ENCODE measurements at regions not wholly inside any gene's neighbourhood (a gene's known extent, or its start where the extent isn't known, plus 50 kb on each side); places are given as distances from the start of the nearest gene placed in this dataset.
A peak's percentile ranks its signal among the peaks of the same experiment; 100 is the strongest.

DNA sequence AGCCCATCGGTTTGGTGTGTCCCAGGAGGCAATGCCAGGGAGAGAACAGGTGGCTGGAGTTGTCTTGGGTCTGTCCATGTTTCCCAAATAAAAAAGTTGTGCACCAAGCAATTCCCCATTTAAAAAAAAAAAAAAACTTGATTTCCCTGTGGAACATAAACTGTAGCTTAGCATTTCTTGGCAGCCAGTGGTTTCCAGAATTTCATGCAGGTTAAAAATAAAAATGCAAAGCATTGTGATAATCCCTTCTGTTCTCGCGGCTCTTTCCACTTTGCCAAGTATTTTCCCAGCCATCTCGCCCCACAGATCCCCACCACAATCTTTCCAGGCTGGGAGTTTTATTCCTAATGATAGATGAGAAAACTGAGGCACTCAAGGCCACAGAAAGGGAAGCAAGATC is 51.4 kb upstream of the MSX1 start:
- TF ChIP-seq CTCF (IDR thresholded peaks at IDR 0.05; ENCODE audit: low read depth, low read length), result no peak
- DNase-seq (ENCODE audit: extremely low read depth, low read depth), result no peak

- no peak for DNase-seq (ENCODE audit: extremely low read depth, low read depth)
Observed at GRCh38 chr4:4805887-4806286, 53.6 kb upstream of the MSX1 start.

DNA sequence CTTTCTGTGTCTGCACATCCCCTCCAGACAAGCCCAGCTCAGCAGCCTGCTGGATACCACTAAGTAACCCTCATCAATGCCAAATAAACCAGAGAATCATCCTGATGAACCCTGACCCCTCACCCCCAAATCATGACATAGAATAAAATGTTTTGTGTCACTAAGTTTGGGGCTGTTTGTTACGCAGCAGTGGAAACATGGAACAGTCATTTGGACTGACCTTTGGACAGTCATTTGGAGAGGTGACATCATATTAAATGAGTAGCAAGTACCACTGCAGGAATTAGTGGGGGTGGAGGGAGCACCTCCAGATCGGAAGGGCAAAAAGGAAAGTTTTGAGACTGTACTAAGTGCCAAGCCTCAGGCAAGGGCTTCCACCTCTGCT is 55.6 kb upstream of the MSX1 start:
- no peak for TF ChIP-seq CTCF (IDR thresholded peaks at IDR 0.05; ENCODE audit: low read depth, low read length)
- DNase-seq (ENCODE audit: extremely low read depth, low read depth), result no peak

More at GRCh38 chr4:4805887-4806286, 53.6 kb upstream of the MSX1 start:
- no peak for TF ChIP-seq CTCF (IDR thresholded peaks at IDR 0.05; ENCODE audit: low read depth, low read length)

- DNase-seq (ENCODE audit: extremely low read depth, low read depth), result no peak
- no peak for TF ChIP-seq CTCF (IDR thresholded peaks at IDR 0.05; ENCODE audit: low read depth, low read length)
Observed at GRCh38 chr4:4803216-4803911, 56.1 kb upstream of the MSX1 start.

DNA sequence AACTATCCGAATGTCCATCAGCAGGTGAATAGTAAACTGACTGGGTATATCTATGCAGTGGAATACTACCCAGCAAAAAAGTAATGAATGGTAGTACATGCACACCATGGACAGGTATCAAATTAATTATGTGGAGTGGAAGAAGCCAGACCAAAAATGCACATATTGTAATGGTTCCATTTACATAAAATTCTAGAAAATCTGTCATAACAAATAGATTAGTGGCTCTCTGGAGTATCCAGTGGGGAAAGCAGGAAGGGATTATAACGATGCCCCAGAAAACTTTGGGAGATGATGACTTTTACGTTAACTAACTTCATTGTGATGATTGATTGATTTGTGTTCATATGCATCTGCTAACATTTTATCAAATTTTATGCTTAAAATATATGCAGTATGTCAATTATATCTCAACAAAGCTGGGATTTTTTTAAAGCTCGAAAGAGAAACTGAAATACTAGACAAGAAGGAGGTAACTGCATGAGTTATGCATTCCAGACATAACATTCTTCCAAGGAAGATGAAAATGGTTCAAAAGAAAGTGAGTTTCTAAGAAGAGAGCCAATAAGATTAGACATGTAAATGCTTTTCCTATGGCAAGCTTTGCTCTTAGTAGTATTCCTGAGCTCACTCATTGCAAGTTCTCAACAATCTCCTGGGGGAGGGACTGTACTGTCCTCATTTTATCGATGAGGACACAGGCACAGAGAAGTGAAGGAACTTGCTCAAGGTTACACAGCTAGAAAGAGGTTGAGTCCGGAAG is 58.6 kb upstream of the MSX1 start:
- DNase-seq (ENCODE audit: extremely low read depth, low read depth), result no peak

GRCh38 chr4:4794421-4794820 is 65.0 kb upstream of the MSX1 start:
- no peak for TF ChIP-seq CTCF (IDR thresholded peaks at IDR 0.05; ENCODE audit: low read depth, low read length)
- DNase-seq (ENCODE audit: extremely low read depth, low read depth), result no peak

More for the DNA sequence above, 58.6 kb upstream of the MSX1 start:
- TF ChIP-seq CTCF (IDR thresholded peaks at IDR 0.05; ENCODE audit: low read depth, low read length), result no peak

GRCh38 chr4:4792466-4792865 is 67.0 kb upstream of the MSX1 start:
- peak; percentile 37 for DNase-seq (ENCODE audit: extremely low read depth, low read depth)

More at GRCh38 chr4:4792466-4792865, 67.0 kb upstream of the MSX1 start:
- no peak for TF ChIP-seq CTCF (IDR thresholded peaks at IDR 0.05; ENCODE audit: low read depth, low read length)
